ENCODE measurements at regions not wholly inside any gene's neighbourhood (a gene's known extent, or its start where the extent isn't known, plus 50 kb on each side); places are given as distances from the start of the nearest gene placed in this dataset.

- no peak for TF ChIP-seq CTCF (IDR thresholded peaks at IDR 0.05 in 2 of 3, conservative IDR thresholded peaks at IDR 0.05 in 1 of 3; ENCODE audit: control insufficient read depth in 2 of 3, extremely low read depth in 1 of 3, insufficient read depth in 1 of 3, low read depth in 3 of 3, low read length in 3 of 3)
- TF ChIP-seq MAX (IDR thresholded peaks at IDR 0.05; ENCODE audit: low read depth, low read length) = no peak
- no peak for TF ChIP-seq NFXL1 (IDR thresholded peaks at IDR 0.05; ENCODE audit: borderline replicate concordance)
Measured at GRCh38 chr12:77489331-77489970, 341.2 kb upstream of the NAV3 start.

Data from GM12878 (cell line).